Activated naive CD8-positive, alpha-beta T cell treated with anti-CD3 and anti-CD28 coated beads for 36 hours (primary cell): ENCODE measurements at regions not wholly inside any gene's neighbourhood (a gene's known extent, or its start where the extent isn't known, plus 50 kb on each side); places are given as distances from the start of the nearest gene placed in this dataset.

Experiments used
- DNase-seq: peaks from one replicate; pipeline ENCODE4 v3.0.0; 2021
- H3K27ac Mint-ChIP-seq: one replicate; pipeline ENCODE4 v1.8.0; 2022; ENCODE audit warnings: mild to moderate bottlenecking, moderate library complexity, mixed read lengths
- H3K27me3 Mint-ChIP-seq: one replicate; pipeline ENCODE4 v1.8.0; 2022; ENCODE audit warnings: mild to moderate bottlenecking, mixed read lengths
- H3K36me3 Mint-ChIP-seq: one replicate; pipeline ENCODE4 v1.8.0; 2021; ENCODE audit warnings: mild to moderate bottlenecking, mixed read lengths
- H3K4me1 Mint-ChIP-seq: one replicate; pipeline ENCODE4 v1.8.0; 2021; ENCODE audit warnings: mixed read lengths
- H3K4me3 Mint-ChIP-seq: one replicate; pipeline ENCODE4 v1.8.0; 2022; ENCODE audit warnings: mild to moderate bottlenecking, moderate library complexity, mixed read lengths
- H3K9me3 Mint-ChIP-seq: one replicate; pipeline ENCODE4 v1.8.0; 2022; ENCODE audit warnings: mixed read lengths

DNA sequence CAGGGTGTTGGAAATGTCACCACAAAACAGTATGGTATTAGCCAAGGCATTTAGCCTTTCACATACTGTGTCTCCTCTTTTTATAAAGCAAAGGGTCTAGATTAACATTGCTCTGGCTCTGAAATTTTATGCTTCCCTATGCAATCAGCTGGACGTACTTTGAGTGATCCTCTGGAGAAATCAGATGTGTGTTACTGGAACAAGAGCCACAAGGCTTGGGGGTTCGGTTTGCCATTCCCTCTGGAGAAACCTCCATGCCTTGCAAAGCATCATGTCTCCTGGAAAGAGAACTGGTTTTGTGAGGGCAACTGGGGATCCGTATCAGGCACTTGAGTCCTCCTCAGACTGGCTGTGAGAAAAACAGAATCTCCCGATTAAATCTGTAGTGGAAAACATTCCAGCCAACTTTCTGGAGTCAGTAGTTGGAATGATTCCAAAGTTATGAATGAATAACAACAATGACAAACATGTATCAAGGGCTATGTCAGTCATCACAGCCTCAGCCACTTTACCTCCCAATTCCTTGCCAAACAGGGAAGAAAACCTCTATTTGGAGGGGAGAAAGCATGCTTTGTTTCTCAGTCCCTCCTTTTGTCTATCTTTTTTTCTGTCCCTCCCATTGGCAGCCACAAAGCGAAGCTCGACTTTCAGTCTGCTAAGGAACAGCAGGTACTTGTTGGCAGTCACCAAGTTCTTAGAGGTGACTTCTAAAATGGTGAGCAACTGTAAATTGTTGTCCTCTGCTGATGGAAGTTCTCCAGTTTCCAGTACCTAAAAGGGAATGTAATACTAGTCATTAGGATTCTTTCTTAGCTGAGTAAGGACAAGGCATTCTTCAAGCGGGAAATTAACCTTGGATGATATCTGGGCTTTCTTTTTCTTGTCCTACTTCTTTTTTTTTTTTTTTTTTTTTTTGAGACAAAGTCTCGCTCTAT is 864.8 kb upstream of the AUTS2 start:
- no peaks in the 10 kb centered on the region for H3K27me3 Mint-ChIP-seq
- H3K36me3 Mint-ChIP-seq: no peaks in the 10 kb centered on the region
- DNase-seq: no peak
- H3K4me3 Mint-ChIP-seq: no peak overlapping the region
- peaks cover 6% of the 10 kb centered on the region for H3K9me3 Mint-ChIP-seq
- no peaks in the 10 kb centered on the region for H3K4me1 Mint-ChIP-seq
- H3K27ac Mint-ChIP-seq: no peak overlapping the region

- H3K9me3 Mint-ChIP-seq: peaks cover 6% of the 10 kb centered on the region
- H3K27me3 Mint-ChIP-seq: no peaks in the 10 kb centered on the region
- H3K4me1 Mint-ChIP-seq: no peaks in the 10 kb centered on the region
- H3K36me3 Mint-ChIP-seq: no peaks in the 10 kb centered on the region
- H3K4me3 Mint-ChIP-seq: no peak overlapping the region
- H3K27ac Mint-ChIP-seq: no peak overlapping the region
- DNase-seq: no peak
Observed at GRCh38 chr7:68734431-68734830, 863.8 kb upstream of the AUTS2 start.

DNA sequence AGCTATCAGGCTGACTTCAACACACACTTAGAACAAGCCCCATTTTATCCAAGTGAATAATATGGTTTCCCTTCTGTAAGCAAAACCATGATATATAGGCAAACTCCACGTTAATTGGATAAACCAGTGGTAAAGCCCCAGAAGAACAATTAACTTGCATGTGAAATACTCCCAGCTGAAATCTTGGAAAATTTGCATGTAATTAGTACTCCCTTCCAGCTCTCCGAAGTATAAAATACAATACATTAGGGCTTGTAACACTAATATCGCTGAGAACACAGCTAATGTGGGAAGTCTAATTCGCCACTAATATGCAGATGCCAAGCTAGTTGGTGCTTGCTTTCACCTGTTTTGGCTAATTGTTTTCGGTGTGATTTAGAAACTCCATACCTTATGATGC is 859.0 kb upstream of the AUTS2 start:
- H3K36me3 Mint-ChIP-seq: no peaks in the 10 kb centered on the region
- H3K27me3 Mint-ChIP-seq: no peaks in the 10 kb centered on the region
- no peak for DNase-seq
- no peaks in the 10 kb centered on the region for H3K4me1 Mint-ChIP-seq
- H3K4me3 Mint-ChIP-seq: no peak overlapping the region
- H3K27ac Mint-ChIP-seq: no peak overlapping the region
- peaks cover 5% of the 10 kb centered on the region for H3K9me3 Mint-ChIP-seq

DNA sequence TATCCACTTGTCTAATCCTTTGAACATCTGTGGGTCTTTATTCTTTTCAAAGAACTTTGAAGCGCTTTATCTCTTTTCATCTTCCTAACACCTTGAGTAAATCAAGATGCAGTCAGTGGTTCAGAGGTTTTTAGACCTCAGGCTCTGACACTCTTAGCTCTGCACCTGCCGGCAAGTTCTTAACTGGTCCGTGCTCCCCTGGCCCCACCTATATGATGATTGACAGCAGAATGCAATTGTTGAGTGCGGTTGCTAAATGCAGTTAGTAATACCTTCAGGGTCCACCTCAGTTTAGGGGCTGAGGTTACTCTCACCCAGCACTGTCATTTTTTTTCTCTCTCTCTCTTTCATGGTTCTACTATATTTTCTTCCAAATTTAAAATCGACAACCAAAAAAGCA is 854.2 kb upstream of the AUTS2 start:
- Mint-ChIP-seq H3K4me3 (no peak overlapping the region), H3K27me3 (no peaks in the 10 kb centered on the region), H3K4me1 (no peaks in the 10 kb centered on the region), H3K36me3 (no peaks in the 10 kb centered on the region), H3K27ac (no peak overlapping the region), H3K9me3 (peaks cover 6% of the 10 kb centered on the region)
- no peak for DNase-seq

DNA sequence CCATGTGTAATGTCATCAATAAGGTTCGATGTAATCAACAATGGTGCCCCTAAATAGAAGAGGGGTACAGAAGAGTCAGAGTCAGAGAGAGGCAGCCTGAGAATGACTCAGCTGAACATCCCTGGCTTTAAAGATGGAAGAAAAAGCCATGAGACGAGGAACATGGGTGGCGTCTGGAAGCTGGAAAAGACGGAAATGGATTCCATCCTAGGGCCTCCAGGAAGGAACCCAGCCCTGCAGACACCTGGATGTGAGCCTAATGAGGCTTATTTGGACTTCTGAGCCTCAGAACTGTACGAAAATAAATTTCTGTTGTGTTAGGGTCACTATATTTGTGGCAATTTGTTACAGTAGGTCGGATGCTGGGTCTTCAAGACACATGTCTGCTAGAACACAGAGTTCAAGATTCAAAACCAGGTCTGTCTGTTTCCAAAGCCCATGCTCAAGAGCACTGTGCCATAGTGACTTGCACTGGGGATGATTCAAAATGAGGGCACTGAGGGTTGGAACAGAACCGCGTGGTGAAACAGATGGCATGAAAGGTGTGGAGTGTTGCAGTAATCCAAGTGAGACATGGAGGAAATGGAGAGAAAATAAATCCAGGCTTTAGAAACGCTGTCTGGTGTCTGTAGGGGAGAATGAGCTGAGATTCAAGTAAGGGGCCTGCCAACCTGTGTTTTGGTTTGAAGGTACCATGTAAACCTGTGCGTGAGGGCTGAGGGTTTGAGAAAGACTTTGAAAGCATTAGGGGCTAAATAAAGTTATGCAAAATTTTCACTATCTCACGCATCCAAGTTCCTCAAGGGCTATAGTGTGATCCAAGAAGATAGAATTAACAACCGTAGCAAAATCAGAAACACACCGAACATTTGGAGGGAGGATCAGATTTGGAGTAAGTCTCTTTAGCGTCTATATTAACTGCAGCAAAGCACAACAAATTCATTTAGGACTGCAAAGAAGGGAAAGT is 849.1 kb upstream of the AUTS2 start:
- H3K4me1 Mint-ChIP-seq: no peaks in the 10 kb centered on the region
- H3K27ac Mint-ChIP-seq: no peak overlapping the region
- no peak for DNase-seq
- no peaks in the 10 kb centered on the region for H3K36me3 Mint-ChIP-seq
- peaks cover 5% of the 10 kb centered on the region for H3K9me3 Mint-ChIP-seq
- H3K4me3 Mint-ChIP-seq: no peak overlapping the region
- no peaks in the 10 kb centered on the region for H3K27me3 Mint-ChIP-seq

DNA sequence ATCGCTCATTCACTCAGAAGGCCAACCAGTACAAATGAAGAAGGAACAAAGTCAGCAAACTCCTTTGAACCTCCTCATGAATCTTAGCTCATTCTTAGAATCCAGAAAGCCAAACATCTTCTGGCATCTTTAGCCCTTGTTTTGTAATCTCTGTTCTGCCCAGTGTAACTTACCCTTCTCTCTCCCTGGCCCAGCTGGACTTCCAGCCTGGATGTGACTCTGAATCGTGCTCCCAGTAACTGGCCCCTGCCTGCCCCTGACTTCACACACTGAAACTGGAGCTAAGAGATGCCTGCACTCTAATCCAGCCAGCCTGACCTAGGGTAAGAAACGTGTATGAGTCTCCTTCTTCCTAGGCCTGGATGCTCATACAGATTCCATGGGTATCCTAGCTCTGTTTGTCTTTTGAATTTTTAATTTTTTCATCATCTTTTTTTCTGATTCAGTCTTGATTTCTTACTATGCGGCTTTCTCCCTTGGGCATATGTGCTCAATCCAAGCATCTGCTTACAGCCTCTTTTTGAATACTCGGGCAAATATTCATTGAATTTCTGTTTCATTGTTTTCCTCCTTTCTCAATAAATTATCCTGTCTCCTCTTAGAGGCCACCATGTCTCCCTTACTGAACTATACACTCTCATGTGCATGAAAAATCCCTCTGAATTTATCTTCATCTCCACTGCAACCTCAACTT is 845.6 kb upstream of the AUTS2 start:
- Mint-ChIP-seq H3K36me3 (no peaks in the 10 kb centered on the region), H3K27me3 (no peaks in the 10 kb centered on the region), H3K27ac (no peak overlapping the region), H3K9me3 (peaks cover 5% of the 10 kb centered on the region), H3K4me3 (no peak overlapping the region), H3K4me1 (no peaks in the 10 kb centered on the region)
- DNase-seq: no peak

DNA sequence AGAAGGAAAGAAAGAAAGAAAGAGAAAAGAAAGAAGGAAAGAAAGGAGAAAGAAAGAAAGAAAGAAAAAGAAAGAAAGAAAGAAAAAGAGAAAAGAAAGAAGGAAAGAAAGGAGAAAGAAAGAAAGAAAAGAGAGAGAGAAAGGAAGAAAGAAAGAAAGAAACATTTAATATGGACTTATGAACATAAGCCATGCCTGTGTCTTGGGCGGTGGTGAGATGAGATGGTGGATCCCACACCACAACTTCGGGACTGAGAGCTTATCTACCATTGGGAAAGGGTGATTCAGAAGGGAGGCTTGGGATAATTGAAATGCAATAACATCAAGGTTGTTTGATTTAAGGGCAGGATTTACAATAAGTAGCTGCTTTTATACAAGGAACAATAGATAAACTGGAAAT is 843.9 kb upstream of the AUTS2 start:
- Mint-ChIP-seq H3K4me3 (no peak overlapping the region), H3K36me3 (no peaks in the 10 kb centered on the region), H3K27me3 (no peaks in the 10 kb centered on the region), H3K9me3 (peaks cover 2% of the 10 kb centered on the region), H3K27ac (no peak overlapping the region), H3K4me1 (no peaks in the 10 kb centered on the region)
- DNase-seq: no peak

DNA sequence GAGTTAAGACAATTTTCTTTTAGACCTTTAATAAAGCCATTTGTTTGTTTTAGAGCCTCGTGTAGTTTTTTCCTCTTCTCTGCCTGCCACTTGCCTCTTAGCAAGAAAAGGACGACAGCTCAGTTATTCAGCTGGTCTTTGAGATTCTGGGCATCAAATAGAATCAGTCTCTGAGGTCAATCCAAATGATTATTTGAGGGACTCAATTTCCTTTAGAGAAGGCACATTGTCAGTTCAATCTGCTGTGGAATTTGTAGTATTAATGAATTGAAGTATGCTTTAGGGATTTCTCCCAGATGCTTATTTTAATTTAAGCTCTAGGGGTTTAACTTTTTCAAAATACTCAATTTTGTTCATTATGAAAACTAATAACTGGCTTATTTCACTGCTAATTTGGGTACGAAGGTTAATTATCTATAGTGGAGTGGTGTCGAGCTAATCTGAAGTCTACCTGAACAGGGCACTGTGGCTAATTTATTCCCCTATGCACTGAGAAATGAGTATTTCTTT is 841.2 kb upstream of the AUTS2 start:
- Mint-ChIP-seq H3K9me3 (peaks cover under 1% of the 10 kb centered on the region), H3K4me3 (no peak overlapping the region), H3K36me3 (no peaks in the 10 kb centered on the region), H3K27me3 (no peaks in the 10 kb centered on the region), H3K27ac (no peak overlapping the region), H3K4me1 (no peaks in the 10 kb centered on the region)
- no peak for DNase-seq

GRCh38 chr7:68760556-68760955 is 837.7 kb upstream of the AUTS2 start:
- Mint-ChIP-seq H3K27ac (no peak overlapping the region), H3K4me1 (no peaks in the 10 kb centered on the region), H3K27me3 (no peaks in the 10 kb centered on the region), H3K9me3 (peaks cover 10% of the 10 kb centered on the region), H3K36me3 (peaks cover 2% of the 10 kb centered on the region), H3K4me3 (no peak overlapping the region)
- no peak for DNase-seq

GRCh38 chr7:68767462-68767861 is 830.8 kb upstream of the AUTS2 start:
- no peak overlapping the region for H3K4me3 Mint-ChIP-seq
- no peak for DNase-seq
- H3K27ac Mint-ChIP-seq: no peak overlapping the region
- H3K27me3 Mint-ChIP-seq: no peaks in the 10 kb centered on the region
- no peaks in the 10 kb centered on the region for H3K4me1 Mint-ChIP-seq
- peaks cover 8% of the 10 kb centered on the region for H3K9me3 Mint-ChIP-seq
- peaks cover 2% of the 10 kb centered on the region for H3K36me3 Mint-ChIP-seq

- Mint-ChIP-seq H3K27me3 (no peaks in the 10 kb centered on the region), H3K36me3 (no peaks in the 10 kb centered on the region), H3K4me1 (no peaks in the 10 kb centered on the region), H3K4me3 (no peak overlapping the region), H3K9me3 (peaks cover 3% of the 10 kb centered on the region), H3K27ac (no peak overlapping the region)
- DNase-seq: no peak
Observed at GRCh38 chr7:68770649-68771048, 827.6 kb upstream of the AUTS2 start.

- Mint-ChIP-seq H3K4me1 (no peaks in the 10 kb centered on the region), H3K4me3 (no peak overlapping the region), H3K9me3 (peaks cover 6% of the 10 kb centered on the region), H3K36me3 (no peaks in the 10 kb centered on the region), H3K27ac (no peak overlapping the region), H3K27me3 (no peaks in the 10 kb centered on the region)
- DNase-seq: no peak
Observed at GRCh38 chr7:68776326-68776725, 821.9 kb upstream of the AUTS2 start.

DNA sequence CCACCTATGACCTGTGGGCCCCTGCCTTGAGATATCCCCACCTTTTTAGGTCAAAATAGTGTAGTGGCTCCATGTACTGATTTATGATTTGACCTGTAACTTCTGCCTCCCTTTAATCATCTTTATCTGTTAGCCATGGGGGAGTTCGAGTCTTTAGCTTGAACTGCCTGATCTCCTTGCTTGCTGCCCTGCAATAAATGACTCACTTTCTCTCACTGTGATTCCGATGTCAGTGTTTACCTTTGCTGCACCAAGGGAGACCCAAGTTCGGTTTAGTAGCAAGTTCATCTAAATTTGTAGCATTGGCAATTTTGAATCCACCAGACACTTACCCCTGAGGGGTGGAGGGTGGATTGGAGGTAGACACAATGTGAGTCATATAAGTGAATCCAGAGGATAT is 814.6 kb upstream of the AUTS2 start:
- H3K9me3 Mint-ChIP-seq: peaks cover 5% of the 10 kb centered on the region
- DNase-seq: no peak
- H3K4me1 Mint-ChIP-seq: no peaks in the 10 kb centered on the region
- no peaks in the 10 kb centered on the region for H3K36me3 Mint-ChIP-seq
- no peak overlapping the region for H3K4me3 Mint-ChIP-seq
- H3K27me3 Mint-ChIP-seq: no peaks in the 10 kb centered on the region
- no peak overlapping the region for H3K27ac Mint-ChIP-seq

- H3K27me3 Mint-ChIP-seq: no peaks in the 10 kb centered on the region
- H3K4me3 Mint-ChIP-seq: no peak overlapping the region
- no peaks in the 10 kb centered on the region for H3K4me1 Mint-ChIP-seq
Observed at GRCh38 chr7:68785036-68785435, 813.2 kb upstream of the AUTS2 start.

GRCh38 chr7:68787566-68787965 is 810.7 kb upstream of the AUTS2 start:
- Mint-ChIP-seq H3K36me3 (no peaks in the 10 kb centered on the region), H3K9me3 (peaks cover 7% of the 10 kb centered on the region), H3K4me3 (no peak overlapping the region), H3K4me1 (no peaks in the 10 kb centered on the region), H3K27me3 (no peaks in the 10 kb centered on the region), H3K27ac (no peak overlapping the region)
- DNase-seq: no peak

More at GRCh38 chr7:68785036-68785435, 813.2 kb upstream of the AUTS2 start:
- DNase-seq: no peak
- Mint-ChIP-seq H3K27ac (no peak overlapping the region), H3K36me3 (no peaks in the 10 kb centered on the region), H3K9me3 (peaks cover 4% of the 10 kb centered on the region)
